ENCODE measurements at regions not wholly inside any gene's neighbourhood (a gene's known extent, or its start where the extent isn't known, plus 50 kb on each side); places are given as distances from the start of the nearest gene placed in this dataset.

DNA sequence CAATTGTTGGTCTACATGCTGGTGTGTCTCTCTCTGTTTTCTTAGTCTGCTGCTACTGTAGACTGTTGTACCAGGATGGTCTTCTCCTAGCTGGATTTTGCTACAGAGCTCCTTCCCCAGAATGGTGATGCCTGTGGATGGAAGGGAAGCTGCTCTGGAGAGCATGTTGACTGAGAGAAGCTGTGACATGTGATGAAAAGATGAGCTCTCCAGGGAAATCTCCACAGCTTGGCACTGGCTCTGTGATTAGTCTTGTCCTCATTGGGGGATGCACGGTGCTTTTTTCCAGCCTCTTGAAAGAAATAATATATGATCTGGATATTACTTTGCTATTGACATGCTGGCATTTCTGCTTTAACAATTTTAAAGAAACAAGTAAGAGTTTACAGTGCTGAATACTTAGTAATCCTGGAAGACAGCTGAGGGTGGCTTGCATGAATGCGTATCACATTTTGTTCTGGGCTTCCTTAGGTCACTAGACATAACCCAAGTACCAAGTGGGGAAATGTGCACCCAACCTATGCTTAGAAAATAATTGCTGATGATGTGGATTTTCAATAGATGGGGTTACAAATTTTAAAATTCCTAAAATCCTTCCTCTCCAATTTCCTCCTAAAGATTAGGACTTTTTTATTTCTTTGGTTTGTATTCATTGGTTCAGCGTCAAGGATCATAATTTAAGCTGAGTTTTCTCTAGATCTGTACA, 849.7 kb downstream of the KCNMA1 start:
- TF ChIP-seq, protein P1, sequence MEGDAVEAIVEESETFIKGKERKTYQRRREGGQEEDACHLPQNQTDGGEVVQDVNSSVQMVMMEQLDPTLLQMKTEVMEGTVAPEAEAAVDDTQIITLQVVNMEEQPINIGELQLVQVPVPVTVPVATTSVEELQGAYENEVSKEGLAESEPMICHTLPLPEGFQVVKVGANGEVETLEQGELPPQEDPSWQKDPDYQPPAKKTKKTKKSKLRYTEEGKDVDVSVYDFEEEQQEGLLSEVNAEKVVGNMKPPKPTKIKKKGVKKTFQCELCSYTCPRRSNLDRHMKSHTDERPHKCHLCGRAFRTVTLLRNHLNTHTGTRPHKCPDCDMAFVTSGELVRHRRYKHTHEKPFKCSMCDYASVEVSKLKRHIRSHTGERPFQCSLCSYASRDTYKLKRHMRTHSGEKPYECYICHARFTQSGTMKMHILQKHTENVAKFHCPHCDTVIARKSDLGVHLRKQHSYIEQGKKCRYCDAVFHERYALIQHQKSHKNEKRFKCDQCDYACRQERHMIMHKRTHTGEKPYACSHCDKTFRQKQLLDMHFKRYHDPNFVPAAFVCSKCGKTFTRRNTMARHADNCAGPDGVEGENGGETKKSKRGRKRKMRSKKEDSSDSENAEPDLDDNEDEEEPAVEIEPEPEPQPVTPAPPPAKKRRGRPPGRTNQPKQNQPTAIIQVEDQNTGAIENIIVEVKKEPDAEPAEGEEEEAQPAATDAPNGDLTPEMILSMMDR (conservative IDR thresholded peaks at IDR 0.05; ENCODE audit: low read depth, low read length), result no peak
- TF ChIP-seq MAFK (IDR thresholded peaks at IDR 0.05; ENCODE audit: low read depth, low read length) (0 out of 2 replicates have a peak, but pooled peaks have one; percentile 4), NFE2L2 (IDR thresholded peaks at IDR 0.05; ENCODE audit: low read depth, low read length) (no peak), POLR2A (IDR thresholded peaks at IDR 0.05; ENCODE audit: low read depth, low read length) (no peak), BHLHE40 (IDR thresholded peaks at IDR 0.05; ENCODE audit: low read depth, low read length) (no peak), RFX5 (IDR thresholded peaks at IDR 0.05; ENCODE audit: low read depth, low read length) (no peak), CEBPB (IDR thresholded peaks at IDR 0.05; ENCODE audit: low read depth, low read length) (no peak), RAD21 (IDR thresholded peaks at IDR 0.05; ENCODE audit: low read length) (no peak), CHD1 (IDR thresholded peaks at IDR 0.05; ENCODE audit: low read depth, low read length) (no peak), MXI1 (IDR thresholded peaks at IDR 0.05; ENCODE audit: borderline replicate concordance, low read depth, low read length) (no peak)
- TF ChIP-seq, protein P2, sequence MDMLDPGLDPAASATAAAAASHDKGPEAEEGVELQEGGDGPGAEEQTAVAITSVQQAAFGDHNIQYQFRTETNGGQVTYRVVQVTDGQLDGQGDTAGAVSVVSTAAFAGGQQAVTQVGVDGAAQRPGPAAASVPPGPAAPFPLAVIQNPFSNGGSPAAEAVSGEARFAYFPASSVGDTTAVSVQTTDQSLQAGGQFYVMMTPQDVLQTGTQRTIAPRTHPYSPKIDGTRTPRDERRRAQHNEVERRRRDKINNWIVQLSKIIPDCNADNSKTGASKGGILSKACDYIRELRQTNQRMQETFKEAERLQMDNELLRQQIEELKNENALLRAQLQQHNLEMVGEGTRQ (IDR thresholded peaks at IDR 0.05; ENCODE audit: low read depth, low read length), result no peak
